ENCODE measurements at regions not wholly inside any gene's neighbourhood (a gene's known extent, or its start where the extent isn't known, plus 50 kb on each side); places are given as distances from the start of the nearest gene placed in this dataset.

DNA sequence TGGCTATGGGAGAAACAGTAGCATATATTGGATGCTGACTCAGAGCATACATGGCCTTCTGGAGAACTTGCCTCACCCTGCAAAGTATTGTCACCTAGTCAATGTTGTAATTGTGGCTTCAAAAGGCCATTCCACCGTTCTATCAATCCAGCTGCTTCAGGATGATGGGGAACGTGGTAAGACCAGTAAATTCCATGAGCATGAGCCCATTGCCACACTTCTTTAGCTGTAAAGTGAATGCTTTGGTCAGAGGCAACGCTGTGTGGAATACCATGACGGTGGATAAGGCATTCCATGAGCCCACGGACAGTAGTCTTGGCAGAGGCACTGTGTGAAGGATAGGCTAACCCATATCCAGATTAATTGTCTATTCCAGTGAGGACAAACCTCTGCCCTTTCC lies 1300.1 kb upstream of the ACVR2A start:
- TF ChIP-seq, protein P1, sequence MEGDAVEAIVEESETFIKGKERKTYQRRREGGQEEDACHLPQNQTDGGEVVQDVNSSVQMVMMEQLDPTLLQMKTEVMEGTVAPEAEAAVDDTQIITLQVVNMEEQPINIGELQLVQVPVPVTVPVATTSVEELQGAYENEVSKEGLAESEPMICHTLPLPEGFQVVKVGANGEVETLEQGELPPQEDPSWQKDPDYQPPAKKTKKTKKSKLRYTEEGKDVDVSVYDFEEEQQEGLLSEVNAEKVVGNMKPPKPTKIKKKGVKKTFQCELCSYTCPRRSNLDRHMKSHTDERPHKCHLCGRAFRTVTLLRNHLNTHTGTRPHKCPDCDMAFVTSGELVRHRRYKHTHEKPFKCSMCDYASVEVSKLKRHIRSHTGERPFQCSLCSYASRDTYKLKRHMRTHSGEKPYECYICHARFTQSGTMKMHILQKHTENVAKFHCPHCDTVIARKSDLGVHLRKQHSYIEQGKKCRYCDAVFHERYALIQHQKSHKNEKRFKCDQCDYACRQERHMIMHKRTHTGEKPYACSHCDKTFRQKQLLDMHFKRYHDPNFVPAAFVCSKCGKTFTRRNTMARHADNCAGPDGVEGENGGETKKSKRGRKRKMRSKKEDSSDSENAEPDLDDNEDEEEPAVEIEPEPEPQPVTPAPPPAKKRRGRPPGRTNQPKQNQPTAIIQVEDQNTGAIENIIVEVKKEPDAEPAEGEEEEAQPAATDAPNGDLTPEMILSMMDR (IDR thresholded peaks at IDR 0.05) = no peak
- TF ChIP-seq POLR2A (IDR thresholded peaks at IDR 0.05) (no peak), POLR2AphosphoS5 (IDR thresholded peaks at IDR 0.05) (no peak)
